ENCODE measurements at regions not wholly inside any gene's neighbourhood (a gene's known extent, or its start where the extent isn't known, plus 50 kb on each side); places are given as distances from the start of the nearest gene placed in this dataset.

- TF ChIP-seq SP1 (IDR thresholded peaks at IDR 0.05) (no peak), SUZ12 (IDR thresholded peaks at IDR 0.05) (no peak), CTBP1 (IDR thresholded peaks at IDR 0.05; ENCODE audit: borderline replicate concordance) (no peak), LEF1 (IDR thresholded peaks at IDR 0.05; ENCODE audit: borderline replicate concordance) (no peak), TARDBP (IDR thresholded peaks at IDR 0.05) (no peak), FOXM1 (IDR thresholded peaks at IDR 0.05; ENCODE audit: borderline replicate concordance) (no peak), FOXK2 (IDR thresholded peaks at IDR 0.05) (no peak), ZNF384 (IDR thresholded peaks at IDR 0.05) (no peak), HDGF (IDR thresholded peaks at IDR 0.05; ENCODE audit: borderline replicate concordance) (no peak), FOXA1 (IDR thresholded peaks at IDR 0.05) (no peak), BHLHE40 (IDR thresholded peaks at IDR 0.05; ENCODE audit: borderline replicate concordance) (no peak)
These were observed 182.8 kb downstream of the GUCY2F start for GRCh38 chrX:109299091-109299490.
